Choroid plexus epithelial cell (primary cell): ENCODE measurements at regions not wholly inside any gene's neighbourhood (a gene's known extent, or its start where the extent isn't known, plus 50 kb on each side); places are given as distances from the start of the nearest gene placed in this dataset.

Experiments
- DNase-seq: peaks from one replicate; pipeline ENCODE4 v3.0.0-alpha.2; 2010; ENCODE audit warnings: low read depth
- H3K4me3 ChIP-seq: 2 replicates; pipeline ENCODE4 v1.5.1; 2011; ENCODE audit warnings: low read depth, mild to moderate bottlenecking, control low read depth, low read length, moderate library complexity
- CTCF ChIP-seq: conservative IDR thresholded peaks from 2 replicates; pipeline ENCODE4 v1.5.1; 2011; ENCODE audit warnings: low read depth, mild to moderate bottlenecking, control low read depth, inconsistent platforms, low read length, moderate library complexity

DNA sequence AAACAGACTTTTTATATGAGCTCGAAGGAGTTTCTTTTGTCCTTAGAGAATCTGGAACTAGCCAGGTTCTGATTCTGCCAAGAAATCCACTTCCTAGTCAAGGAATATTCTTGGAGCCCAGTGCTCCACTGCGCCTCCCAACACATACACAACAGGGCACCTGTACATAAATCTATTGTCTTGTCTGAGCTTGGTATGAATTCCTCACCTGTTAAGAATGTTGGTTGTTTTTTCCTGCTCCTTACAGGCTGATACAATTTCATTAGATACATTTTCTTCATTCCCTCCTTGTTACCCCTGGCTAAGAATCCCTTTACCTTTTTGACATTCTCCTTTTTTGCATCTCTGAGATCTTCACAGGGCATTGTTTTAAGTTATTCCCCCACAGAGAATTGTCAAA lies 56.0 kb upstream of the FZD7 start:
- no peak overlapping the region for H3K4me3 ChIP-seq
- DNase-seq, result no peak
- TF ChIP-seq CTCF, result no peak

DNA sequence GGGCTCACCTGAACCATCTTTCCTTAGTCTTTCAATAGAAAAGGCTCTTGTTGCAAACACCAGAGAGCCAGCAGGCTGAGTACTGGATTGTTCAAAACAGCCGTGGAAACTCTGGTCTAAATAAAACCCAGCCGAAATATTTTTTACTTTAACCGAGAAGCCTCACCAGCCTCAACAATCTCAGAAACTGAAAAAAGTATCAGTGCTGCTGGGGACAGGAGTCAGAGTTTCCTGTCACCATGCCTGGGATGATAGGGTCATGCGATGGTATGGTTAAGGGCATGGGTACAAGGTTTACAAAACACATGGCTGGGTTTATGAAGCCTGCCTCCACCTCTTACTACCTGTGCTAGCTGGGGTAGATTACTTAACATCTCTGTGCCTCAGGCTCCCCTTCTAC lies 55.3 kb upstream of the FZD7 start:
- DNase-seq, result no peak
- no peak for TF ChIP-seq CTCF
- H3K4me3 ChIP-seq, result no peak overlapping the region

- TF ChIP-seq CTCF, result no peak
- no peak for DNase-seq
- H3K4me3 ChIP-seq, result no peak overlapping the region
These were observed 54.7 kb upstream of the FZD7 start for GRCh38 chr2:201978986-201979385.

DNA sequence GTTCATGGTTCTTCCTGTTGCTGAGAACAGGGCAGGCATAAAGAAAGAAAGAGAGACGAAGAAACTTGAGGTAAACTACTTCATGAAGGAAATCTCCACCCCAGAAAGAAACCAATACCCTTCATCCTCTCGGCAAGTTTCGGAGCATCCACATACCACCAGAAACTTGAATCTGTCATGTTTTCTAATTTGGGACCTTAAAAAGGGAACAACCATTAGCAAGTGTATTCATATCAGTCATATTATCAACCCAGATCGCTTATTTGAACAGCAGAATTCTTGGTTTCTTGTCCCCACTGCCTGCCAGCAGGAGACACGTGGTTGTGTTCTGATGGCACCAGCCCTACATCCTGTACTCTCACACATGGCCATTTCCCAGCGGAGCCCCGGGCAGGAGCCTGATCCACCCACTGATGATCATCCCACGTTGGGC lies 53.2 kb upstream of the FZD7 start:
- no peak for DNase-seq
- H3K4me3 ChIP-seq, result no peak overlapping the region
- no peak for TF ChIP-seq CTCF

DNA sequence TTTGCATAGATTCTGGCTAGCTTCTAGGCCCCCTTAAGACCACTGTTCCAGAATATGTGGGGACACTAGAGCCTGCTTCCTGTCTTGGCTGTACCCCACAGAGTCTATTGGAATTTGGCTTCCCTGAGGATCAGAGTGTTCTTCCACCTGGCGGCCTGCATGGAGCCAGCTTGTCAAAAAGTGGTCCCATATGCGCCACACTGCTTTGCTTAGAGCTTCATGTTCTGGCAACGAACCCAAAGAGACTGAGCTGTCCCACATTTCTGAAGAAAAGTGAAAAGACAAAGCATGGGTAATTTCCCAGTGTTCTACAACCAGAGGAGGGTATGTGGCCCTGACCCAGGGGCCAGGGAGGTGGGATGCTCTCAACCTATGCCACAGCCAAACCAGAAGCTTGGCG lies 52.7 kb upstream of the FZD7 start:
- no peak overlapping the region for H3K4me3 ChIP-seq
- DNase-seq, result no peak
- TF ChIP-seq CTCF, result no peak

GRCh38 chr2:201983174-201983573 lies 50.5 kb upstream of the FZD7 start:
- TF ChIP-seq CTCF, result no peak
- H3K4me3 ChIP-seq, result no peak overlapping the region
- no peak for DNase-seq

- no peak for TF ChIP-seq CTCF
- H3K4me3 ChIP-seq, result no peak overlapping the region
- DNase-seq, result no peak
These were observed 49.9 kb upstream of the FZD7 start for GRCh38 chr2:201983800-201984199.
